GM19395 (cell line): ENCODE measurements at regions not wholly inside any gene's neighbourhood (a gene's known extent, or its start where the extent isn't known, plus 50 kb on each side); places are given as distances from the start of the nearest gene placed in this dataset.
"Not testable (repeated sequence)": the region's sequence is repeated elsewhere in the genome, so short reads cannot be mapped to it uniquely, and the experiment has no call there.

ENCODE experiments used
- ATAC-seq: cut with Tn5 transposase; IDR thresholded peaks from one replicate; pipeline ENCODE4 v1.9.1; 2021; ENCODE audit warnings: mild to moderate bottlenecking, moderate library complexity; ENCODE audit not compliant: unreplicated experiment

DNA sequence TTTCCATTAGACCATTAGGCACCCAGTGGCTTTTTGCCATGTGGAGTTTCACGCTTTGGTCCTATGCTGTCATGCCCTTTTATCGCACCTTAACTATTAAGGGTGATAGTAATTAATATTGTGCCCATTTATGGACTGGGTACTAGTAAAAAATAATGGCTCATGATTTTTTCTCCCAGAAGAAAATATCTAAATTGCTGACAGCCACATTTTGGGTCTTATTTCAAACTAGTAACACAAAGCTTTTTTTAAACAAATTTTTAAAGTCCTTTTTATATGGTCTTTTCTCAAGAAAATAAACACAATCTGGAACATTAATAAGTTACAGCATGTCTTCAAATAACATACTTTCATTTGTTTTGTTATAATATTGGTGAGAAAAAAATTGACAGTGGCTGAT, 179.7 kb downstream of the ANKRD7 start:
- no peak for ATAC-seq

- no peak for ATAC-seq
Observed at GRCh38 chr7:118418433-118418832, 193.9 kb downstream of the ANKRD7 start.

- no peak for ATAC-seq
Observed at GRCh38 chr7:118420888-118421287, 196.4 kb downstream of the ANKRD7 start.

- no peak for ATAC-seq
Observed at GRCh38 chr7:118429141-118429540, 204.6 kb downstream of the ANKRD7 start.

GRCh38 chr7:118436663-118437062, 212.2 kb downstream of the ANKRD7 start:
- ATAC-seq: no peak

- ATAC-seq: not testable (repeated sequence)
Observed at GRCh38 chr7:118449030-118449429, 224.5 kb downstream of the ANKRD7 start.

DNA sequence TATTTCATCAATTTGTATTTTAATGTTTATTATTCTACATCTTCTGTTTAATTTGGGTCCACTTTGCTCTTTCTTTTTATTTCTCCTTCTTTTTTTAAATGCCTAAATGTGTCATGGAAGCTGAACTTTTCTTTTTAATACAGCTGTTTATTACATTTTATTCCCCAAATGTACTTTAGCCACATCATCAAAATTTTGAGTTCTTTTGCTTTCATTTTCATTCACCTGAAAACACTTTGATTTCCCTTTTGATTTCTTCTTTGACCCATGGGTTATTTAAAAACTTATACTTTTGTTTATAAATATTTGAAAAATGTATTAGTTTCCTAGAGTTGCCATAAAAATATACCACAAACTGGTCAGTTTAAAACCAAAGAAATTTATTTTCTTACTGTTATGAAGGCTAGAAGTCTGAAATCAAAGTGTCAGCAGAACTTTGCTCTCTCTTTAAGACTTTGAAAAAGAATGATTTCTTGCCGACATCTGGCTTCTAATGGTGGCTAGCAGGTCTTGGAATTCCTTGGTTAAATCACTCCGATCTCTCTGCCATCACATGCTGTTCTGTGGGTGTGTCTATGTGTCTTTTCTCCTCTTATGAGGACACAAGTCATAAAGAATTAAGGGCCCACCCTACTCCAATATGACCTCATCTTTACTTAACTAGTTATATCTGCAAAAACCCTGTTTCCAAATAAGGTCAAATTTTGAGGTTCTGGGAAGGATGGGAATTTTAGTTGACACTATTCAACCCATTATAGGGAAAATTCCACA, 225.5 kb downstream of the ANKRD7 start:
- no peak for ATAC-seq

DNA sequence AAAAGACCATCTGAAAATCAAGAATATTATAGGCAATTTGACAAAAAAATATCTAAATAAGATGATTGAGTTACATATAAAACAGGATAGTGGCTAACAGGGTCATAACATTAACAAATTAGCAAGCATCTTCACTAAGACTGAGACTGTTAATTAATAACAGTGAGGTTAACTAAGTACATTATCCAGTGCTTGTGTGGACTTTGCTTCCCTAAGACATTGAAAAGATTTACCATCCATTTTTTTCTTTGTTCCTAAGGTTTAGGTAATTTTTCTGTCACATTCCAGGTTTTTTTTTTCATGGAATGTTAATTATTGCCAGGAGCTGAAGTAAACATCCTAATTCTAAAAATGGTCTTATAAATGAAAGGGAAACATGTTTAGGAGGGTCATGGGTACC, 227.6 kb downstream of the ANKRD7 start:
- ATAC-seq: no peak

DNA sequence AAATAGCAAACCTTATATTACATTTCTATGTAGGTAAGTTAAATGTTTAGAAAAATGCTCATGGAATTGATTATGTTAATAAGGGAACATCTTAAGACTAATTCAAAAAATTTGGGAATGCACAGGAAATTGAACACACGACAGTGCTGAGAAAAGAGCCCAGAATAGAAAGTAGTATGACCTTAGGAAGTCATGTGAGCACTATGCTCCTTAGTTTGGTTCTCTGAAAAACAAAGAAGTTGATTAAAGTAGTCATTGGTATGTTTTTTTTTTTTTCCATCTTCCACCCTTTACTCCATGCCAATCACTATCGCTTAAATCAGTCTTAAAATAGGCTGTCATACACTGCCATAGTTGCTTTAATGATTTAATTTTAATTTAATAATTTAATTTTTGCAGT, 242.9 kb downstream of the ANKRD7 start:
- no peak for ATAC-seq

DNA sequence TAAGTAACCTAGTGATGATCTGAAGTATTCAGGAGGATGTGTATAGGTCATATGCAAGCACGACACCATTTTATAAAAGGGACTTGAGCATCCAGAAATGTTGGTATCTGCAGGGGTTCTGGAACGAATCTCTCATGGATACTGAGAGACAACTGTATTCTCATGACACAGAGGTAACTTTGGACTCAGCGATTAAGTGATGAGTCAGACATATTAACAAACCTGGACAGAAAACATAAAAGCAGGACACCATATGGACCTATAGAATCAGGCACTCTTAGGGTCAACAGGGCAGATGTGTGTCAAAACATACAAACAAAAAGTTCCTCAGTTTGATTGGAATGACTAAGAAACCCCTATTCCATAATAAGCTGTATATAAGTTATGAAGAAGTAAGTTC, 248.1 kb downstream of the ANKRD7 start:
- no peak for ATAC-seq

GRCh38 chr7:118473271-118473670, 248.8 kb downstream of the ANKRD7 start:
- no peak for ATAC-seq

GRCh38 chr7:118476036-118476435, 251.5 kb downstream of the ANKRD7 start:
- ATAC-seq: no peak

GRCh38 chr7:118477036-118477435, 252.5 kb downstream of the ANKRD7 start:
- ATAC-seq: no peak

DNA sequence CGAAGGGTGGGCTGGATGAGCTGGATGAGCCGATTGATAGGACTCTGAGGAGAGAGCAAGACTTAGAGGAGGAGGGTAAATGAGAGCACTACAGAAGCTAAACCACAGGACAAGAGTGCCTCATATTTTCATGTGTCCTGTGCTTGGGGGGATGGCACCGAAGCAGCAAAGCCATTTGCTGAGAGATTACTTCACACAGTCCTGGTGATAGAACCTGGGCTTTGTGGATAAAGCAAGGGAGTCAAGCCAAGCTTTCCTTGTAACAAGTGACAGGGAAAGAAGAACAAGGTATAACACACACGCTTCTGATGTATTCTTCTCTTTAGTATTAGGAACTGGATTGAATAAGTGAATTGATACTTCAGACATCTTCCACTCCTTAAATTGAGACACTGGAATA, 253.7 kb downstream of the ANKRD7 start:
- ATAC-seq: no peak

- ATAC-seq: no peak
Observed at GRCh38 chr7:118478931-118479330, 254.4 kb downstream of the ANKRD7 start.

DNA sequence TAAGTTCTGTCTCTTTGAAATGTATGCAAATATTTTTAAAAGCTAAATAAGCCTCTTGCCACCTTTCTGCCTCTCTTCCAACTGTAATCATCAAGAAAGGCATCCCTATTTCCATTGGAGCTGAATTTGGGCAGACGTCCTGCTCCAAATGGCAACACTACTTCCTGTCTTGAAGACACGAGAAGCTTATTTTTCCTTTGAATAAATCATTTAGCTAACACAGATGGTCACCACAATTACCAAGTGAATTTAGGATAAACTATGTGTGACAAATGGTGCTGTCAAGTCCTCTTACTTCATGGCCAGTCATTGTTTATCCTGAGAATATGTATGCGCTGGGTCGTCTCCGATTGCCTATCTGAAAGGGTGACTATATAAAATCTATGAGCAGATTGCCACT, 268.0 kb downstream of the ANKRD7 start:
- no peak for ATAC-seq

- no peak for ATAC-seq
Observed at GRCh38 chr7:118496138-118496644, 271.7 kb downstream of the ANKRD7 start.

DNA sequence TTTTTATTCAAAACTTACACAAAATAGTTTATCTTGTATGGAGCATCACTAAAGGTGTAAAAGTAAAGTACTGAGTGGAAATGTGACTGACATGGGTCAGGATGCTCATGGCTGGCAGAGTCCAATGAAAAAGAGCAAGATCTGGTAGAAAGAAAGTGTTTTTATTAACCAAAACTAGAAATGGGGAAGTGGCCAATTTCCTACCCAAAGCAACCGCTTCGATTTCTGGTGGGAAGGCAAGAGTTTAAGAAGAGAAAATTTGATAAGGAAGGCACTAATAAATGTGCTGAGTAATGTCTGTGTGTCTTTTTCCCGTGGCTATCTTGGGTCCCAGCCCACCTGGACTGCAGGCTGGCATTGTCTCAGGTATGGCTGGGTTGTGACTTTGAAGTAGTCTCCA, 277.7 kb downstream of the ANKRD7 start:
- no peak for ATAC-seq

- no peak for ATAC-seq
Observed at GRCh38 chr7:118511146-118511545, 286.6 kb downstream of the ANKRD7 start.

- no peak for ATAC-seq
Observed at GRCh38 chr7:118517275-118517674, 292.8 kb downstream of the ANKRD7 start.

DNA sequence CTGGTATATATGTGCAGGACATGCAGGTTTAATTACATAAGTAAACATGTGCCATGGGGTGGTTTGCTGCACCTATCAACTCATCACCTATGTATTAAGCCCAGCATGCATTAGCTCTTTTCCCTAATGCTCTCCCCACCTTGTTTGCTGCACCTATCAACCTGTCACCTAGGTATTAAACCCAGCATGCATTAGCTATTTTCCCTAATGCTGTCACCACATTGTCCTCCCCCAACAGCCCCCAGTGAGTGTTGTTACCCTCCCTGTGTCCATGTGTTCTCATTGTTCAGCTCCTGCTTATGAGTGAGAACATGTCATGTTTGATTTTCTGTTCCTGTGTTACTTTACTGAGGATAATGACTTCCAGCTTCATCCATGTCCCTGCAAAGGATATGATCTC, 300.5 kb downstream of the ANKRD7 start:
- no peak for ATAC-seq

- ATAC-seq: no peak
Observed at GRCh38 chr7:118531566-118531965, 307.1 kb downstream of the ANKRD7 start.

DNA sequence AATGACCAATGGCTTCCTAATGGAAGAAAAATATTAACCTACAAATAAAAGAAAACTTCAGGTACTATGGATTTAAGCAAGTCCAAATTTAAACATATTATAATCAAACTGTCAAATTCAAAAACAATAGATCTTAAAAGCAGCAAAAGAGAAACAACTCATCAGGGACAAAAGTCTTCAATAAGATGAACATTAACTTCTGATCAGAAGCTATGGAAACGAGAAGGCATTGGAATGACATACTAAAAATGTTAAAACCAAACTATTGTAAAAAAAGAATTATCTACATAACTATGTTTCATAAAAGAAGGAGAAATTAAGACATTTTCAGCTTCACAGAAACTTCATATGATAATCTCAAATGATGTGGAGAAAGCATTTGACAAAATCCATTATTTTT, 334.7 kb downstream of the ANKRD7 start:
- no peak for ATAC-seq
